GM23338 (cell line): ENCODE measurements at regions not wholly inside any gene's neighbourhood (a gene's known extent, or its start where the extent isn't known, plus 50 kb on each side); places are given as distances from the start of the nearest gene placed in this dataset.

Experiments
- ATAC-seq: fragments of 200-7000 bp; cut with Tn5 transposase; 3 replicates; pipeline ENCODE4 v1.9.1; 2020
- DNase-seq: peaks from one replicate; pipeline ENCODE4 v3.0.0-alpha.2; 2015; ENCODE audit warnings: low spot score
- H2AFZ ChIP-seq: fragments of 200-600 bp; sonication (generic); 2 replicates; pipeline ENCODE4 v1.8.0; 2016; ENCODE audit warnings: antibody characterized with exemption, mild to moderate bottlenecking, moderate library complexity
- H3F3A ChIP-seq: fragments of 200-600 bp; sonication (generic); replicated peaks from 2 replicates; pipeline ENCODE4 v1.8.0; 2017; ENCODE audit warnings: antibody characterized with exemption, mixed run types, low read depth
- H3K27ac ChIP-seq: fragments of 200-600 bp; sonication (generic); 2 replicates; pipeline ENCODE4 v1.6.1; 2016; ENCODE audit warnings: low read depth
- H3K27me3 ChIP-seq: fragments of 200-600 bp; sonication (generic); 2 replicates; pipeline ENCODE4 v1.8.0; 2016; ENCODE audit warnings: mild to moderate bottlenecking, mixed run types, moderate library complexity; ENCODE audit not compliant: insufficient read depth
- H3K36me3 ChIP-seq: fragments of 200-600 bp; sonication (generic); 2 replicates; pipeline ENCODE4 v1.8.0; 2016; ENCODE audit warnings: mild to moderate bottlenecking; ENCODE audit not compliant: insufficient read depth
- H3K4me1 ChIP-seq: fragments of 200-600 bp; sonication (generic); 2 replicates; pipeline ENCODE4 v1.8.0; 2016; ENCODE audit warnings: mild to moderate bottlenecking, moderate library complexity; ENCODE audit not compliant: insufficient read depth
- H3K4me2 ChIP-seq: fragments of 200-600 bp; sonication (generic); 2 replicates; pipeline ENCODE4 v1.7.1; 2017; ENCODE audit warnings: mixed run types
- H3K4me3 ChIP-seq: fragments of 200-600 bp; sonication (generic); 2 replicates; pipeline ENCODE4 v1.6.1; 2016; ENCODE audit warnings: mixed run types
- H3K79me2 ChIP-seq: fragments of 200-600 bp; sonication (generic); replicated peaks from 2 replicates; pipeline ENCODE4 v1.8.0; 2017; ENCODE audit warnings: mild to moderate bottlenecking; ENCODE audit not compliant: insufficient read depth
- H3K9me2 ChIP-seq: fragments of 200-600 bp; sonication (generic); 2 replicates; pipeline ENCODE4 v1.8.0; 2017; ENCODE audit not compliant: insufficient read depth
- H4K20me1 ChIP-seq: fragments of 200-600 bp; sonication (generic); replicated peaks from 2 replicates; pipeline ENCODE4 v1.8.0; 2017; ENCODE audit warnings: mild to moderate bottlenecking; ENCODE audit not compliant: insufficient read depth
- H3K27ac Mint-ChIP-seq: 2 replicates; pipeline ENCODE4 v1.8.0; 2020; ENCODE audit warnings: inconsistent platforms, mild to moderate bottlenecking, moderate library complexity, mixed read lengths
- H3K27me3 Mint-ChIP-seq: 3 replicates; pipeline ENCODE4 v1.8.0; 2022; ENCODE audit warnings: low read depth, mild to moderate bottlenecking, moderate library complexity, mixed read lengths, inconsistent platforms; ENCODE audit not compliant: insufficient read depth, poor library complexity
- H3K36me3 Mint-ChIP-seq: 3 replicates; pipeline ENCODE4 v1.8.0; 2021; ENCODE audit warnings: low read depth, mild to moderate bottlenecking, inconsistent platforms, moderate library complexity, mixed read lengths
- H3K4me1 Mint-ChIP-seq: 3 replicates; pipeline ENCODE4 v1.8.0; 2020; ENCODE audit warnings: mild to moderate bottlenecking, inconsistent platforms, mixed read lengths
- H3K4me3 Mint-ChIP-seq: 3 replicates; pipeline ENCODE4 v1.8.0; 2021; ENCODE audit warnings: moderate library complexity, mild to moderate bottlenecking, inconsistent platforms, mixed read lengths
- H3K9me3 Mint-ChIP-seq: 3 replicates; pipeline ENCODE4 v1.8.0; 2020; ENCODE audit warnings: moderate library complexity, mild to moderate bottlenecking, inconsistent platforms, mixed read lengths
- ETS1 ChIP-seq: IDR thresholded peaks from 2 replicates; pipeline ENCODE4 v1.6.1; 2016; ENCODE audit warnings: antibody characterized with exemption
- EZH2phosphoT487 ChIP-seq: fragments of 200-600 bp; sonication (generic); IDR thresholded peaks from one replicate; pipeline ENCODE4 v1.8.1; 2018; ENCODE audit warnings: antibody characterized with exemption; ENCODE audit not compliant: unreplicated experiment
- JUNB ChIP-seq: IDR thresholded peaks from one replicate; pipeline ENCODE4 v1.6.1; 2016; ENCODE audit warnings: antibody characterized with exemption; ENCODE audit not compliant: unreplicated experiment
- REST ChIP-seq: IDR thresholded peaks from one replicate; pipeline ENCODE4 v1.6.1; 2018; ENCODE audit warnings: antibody characterized with exemption; ENCODE audit not compliant: unreplicated experiment
- STAT1 ChIP-seq: IDR thresholded peaks from one replicate; pipeline ENCODE4 v1.6.1; 2016; ENCODE audit warnings: antibody characterized with exemption; ENCODE audit not compliant: unreplicated experiment
- ZNF114 ChIP-seq: fragments of 250-450 bp; sonication (Bioruptor Pico); IDR thresholded peaks from 2 replicates; pipeline ENCODE4 v1.5.0; 2020; ENCODE audit warnings: mild to moderate bottlenecking, moderate library complexity
- ZNF331 ChIP-seq: fragments of 250-450 bp; sonication (Bioruptor Pico); IDR thresholded peaks from 2 replicates; pipeline ENCODE4 v1.5.0; 2020; ENCODE audit warnings: low read depth, mild to moderate bottlenecking, moderate library complexity
- ZNF462 ChIP-seq: fragments of 250-450 bp; sonication (Bioruptor Pico); IDR thresholded peaks from 2 replicates; pipeline ENCODE4 v1.5.0; 2020; ENCODE audit warnings: mild to moderate bottlenecking, moderate library complexity

GRCh38 chr12:25767606-25768005 lies 190.9 kb upstream of the RASSF8 start:
- Histone ChIP-seq H3K36me3 (no peaks in the 10 kb centered on the region), H4K20me1 (no peaks in the 10 kb centered on the region), H3K9me2 (no peaks in the 10 kb centered on the region; the same call in 1 of the 2 replicates), H3F3A (no peaks in the 10 kb centered on the region), H3K4me2 (no peak overlapping the region), H3K27ac (no peak overlapping the region), H3K4me3 (no peak overlapping the region), H3K79me2 (no peaks in the 10 kb centered on the region), H3K4me1 (peaks cover 4% of the 10 kb centered on the region; the same call in 1 of the 2 replicates), H2AFZ (no peak overlapping the region), H3K27me3 (no peaks in the 10 kb centered on the region)
- no peak overlapping the region for H3K27ac Mint-ChIP-seq
- no peaks in the 10 kb centered on the region for H3K27me3 Mint-ChIP-seq
- no peak for ATAC-seq
- no peak overlapping the region for H3K4me3 Mint-ChIP-seq
- DNase-seq, result no peak
- H3K36me3 Mint-ChIP-seq, result no peaks in the 10 kb centered on the region
- H3K4me1 Mint-ChIP-seq, result peaks cover 4% of the 10 kb centered on the region; the same call in 2 of the 3 replicates
- no peak for TF ChIP-seq ZNF114 (CRISPR knock-in tag)
- TF ChIP-seq ZNF331 (CRISPR knock-in tag), result no peak
- no peak for TF ChIP-seq JUNB
- TF ChIP-seq REST, result no peak
- TF ChIP-seq STAT1, result no peak
- no peak for TF ChIP-seq EZH2phosphoT487
- no peak for TF ChIP-seq ZNF462 (CRISPR knock-in tag)
- no peak for TF ChIP-seq ETS1
- H3K9me3 Mint-ChIP-seq, result no peaks in the 10 kb centered on the region
